IMR-90 (cell line): ENCODE measurements at regions not wholly inside any gene's neighbourhood (a gene's known extent, or its start where the extent isn't known, plus 50 kb on each side); places are given as distances from the start of the nearest gene placed in this dataset.

Experiments used
- POLR2A ChIP-seq: IDR thresholded peaks from 2 replicates; pipeline ENCODE4 v1.6.1; 2012; ENCODE audit warnings: mild to moderate bottlenecking, low read depth, low read length
- RFX5 ChIP-seq: IDR thresholded peaks from 2 replicates; pipeline ENCODE4 v1.8.0; 2012; ENCODE audit warnings: low read depth, mild to moderate bottlenecking, low read length, moderate library complexity
- SMC3 ChIP-seq: fragments of 150-350 bp; IDR thresholded peaks from 2 replicates; pipeline ENCODE4 v1.6.1; 2016; ENCODE audit warnings: low read depth, mild to moderate bottlenecking, antibody characterized with exemption, low read length, moderate library complexity
- TF ChIP-seq, protein P1 (sequence below): conservative IDR thresholded peaks from 2 replicates; pipeline ENCODE4 v1.5.1; 2012; ENCODE audit warnings: mild to moderate bottlenecking, low read depth, low read length, improper control_type of control experiment
- TF ChIP-seq, protein P2 (sequence below): fragments of 150-350 bp; IDR thresholded peaks from 2 replicates; pipeline ENCODE4 v1.6.1; 2017; ENCODE audit warnings: mild to moderate bottlenecking, antibody characterized with exemption, low read length, low read depth

DNA sequence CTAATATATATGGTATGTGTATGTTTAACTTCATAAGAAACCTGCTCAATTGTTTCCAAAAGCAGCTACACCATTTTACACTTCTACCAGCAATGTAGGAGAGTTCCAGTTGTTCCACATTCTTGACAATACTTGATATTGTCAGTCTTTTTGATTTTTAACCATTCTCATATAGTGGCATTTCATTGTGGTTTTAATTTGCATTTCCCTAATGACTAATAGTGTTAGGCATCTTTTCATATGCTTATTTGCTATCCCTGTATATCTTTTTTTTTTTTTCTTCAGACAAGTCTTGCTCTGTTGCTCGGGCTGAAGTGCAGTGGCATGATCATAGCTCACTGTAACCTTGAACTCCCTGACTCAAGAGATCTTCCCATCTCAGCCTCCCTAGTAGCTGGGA lies 58.2 kb upstream of the TRIM2 start:
- TF ChIP-seq SMC3 = no peak
- no peak for TF ChIP-seq POLR2A
- TF ChIP-seq, protein P1, sequence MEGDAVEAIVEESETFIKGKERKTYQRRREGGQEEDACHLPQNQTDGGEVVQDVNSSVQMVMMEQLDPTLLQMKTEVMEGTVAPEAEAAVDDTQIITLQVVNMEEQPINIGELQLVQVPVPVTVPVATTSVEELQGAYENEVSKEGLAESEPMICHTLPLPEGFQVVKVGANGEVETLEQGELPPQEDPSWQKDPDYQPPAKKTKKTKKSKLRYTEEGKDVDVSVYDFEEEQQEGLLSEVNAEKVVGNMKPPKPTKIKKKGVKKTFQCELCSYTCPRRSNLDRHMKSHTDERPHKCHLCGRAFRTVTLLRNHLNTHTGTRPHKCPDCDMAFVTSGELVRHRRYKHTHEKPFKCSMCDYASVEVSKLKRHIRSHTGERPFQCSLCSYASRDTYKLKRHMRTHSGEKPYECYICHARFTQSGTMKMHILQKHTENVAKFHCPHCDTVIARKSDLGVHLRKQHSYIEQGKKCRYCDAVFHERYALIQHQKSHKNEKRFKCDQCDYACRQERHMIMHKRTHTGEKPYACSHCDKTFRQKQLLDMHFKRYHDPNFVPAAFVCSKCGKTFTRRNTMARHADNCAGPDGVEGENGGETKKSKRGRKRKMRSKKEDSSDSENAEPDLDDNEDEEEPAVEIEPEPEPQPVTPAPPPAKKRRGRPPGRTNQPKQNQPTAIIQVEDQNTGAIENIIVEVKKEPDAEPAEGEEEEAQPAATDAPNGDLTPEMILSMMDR = no peak
- TF ChIP-seq, protein P2, sequence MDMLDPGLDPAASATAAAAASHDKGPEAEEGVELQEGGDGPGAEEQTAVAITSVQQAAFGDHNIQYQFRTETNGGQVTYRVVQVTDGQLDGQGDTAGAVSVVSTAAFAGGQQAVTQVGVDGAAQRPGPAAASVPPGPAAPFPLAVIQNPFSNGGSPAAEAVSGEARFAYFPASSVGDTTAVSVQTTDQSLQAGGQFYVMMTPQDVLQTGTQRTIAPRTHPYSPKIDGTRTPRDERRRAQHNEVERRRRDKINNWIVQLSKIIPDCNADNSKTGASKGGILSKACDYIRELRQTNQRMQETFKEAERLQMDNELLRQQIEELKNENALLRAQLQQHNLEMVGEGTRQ = no peak
- TF ChIP-seq RFX5 = no peak
